ENCODE measurements at regions not wholly inside any gene's neighbourhood (a gene's known extent, or its start where the extent isn't known, plus 50 kb on each side); places are given as distances from the start of the nearest gene placed in this dataset.
"Not testable (repeated sequence)": the region's sequence is repeated elsewhere in the genome, so short reads cannot be mapped to it uniquely, and the experiment has no call there.

DNA sequence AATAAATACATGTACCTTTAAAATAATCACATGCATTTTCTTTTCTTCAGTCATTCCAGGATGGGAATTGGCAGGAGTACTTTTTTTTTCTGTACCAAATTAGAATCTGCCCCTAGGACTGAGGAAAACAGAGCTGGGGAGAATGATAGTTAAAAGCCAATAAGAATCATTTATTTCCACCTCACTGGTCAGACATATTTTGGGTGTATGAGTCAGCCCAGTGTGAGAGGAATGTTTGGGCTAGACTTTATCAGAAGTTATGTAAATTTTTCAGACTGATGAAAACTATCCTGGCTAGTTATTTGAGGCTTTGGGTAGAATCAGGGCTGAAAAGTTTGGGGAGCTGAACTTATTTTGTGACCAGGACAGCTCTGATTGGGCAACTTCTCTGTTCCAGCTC, 303.1 kb upstream of the NPSR1 start:
- no peak overlapping the region for H3K27ac ChIP-seq (ENCODE audit: low read length)
- no peak for DNase-seq
- no peaks in the 10 kb centered on the region for H3K27me3 ChIP-seq (ENCODE audit: control insufficient read depth, insufficient read depth, low read length)
- H3K9me3 ChIP-seq (ENCODE audit: control insufficient read depth, low read depth, low read length), result no peaks in the 10 kb centered on the region
- no peak overlapping the region for H3K4me3 ChIP-seq (ENCODE audit: low read length)
- no peaks in the 10 kb centered on the region for H3K36me3 ChIP-seq (ENCODE audit: control insufficient read depth, insufficient read depth, low read length)
- H3K4me1 ChIP-seq (ENCODE audit: control insufficient read depth, insufficient read depth, low read length), result no peaks in the 10 kb centered on the region

- H3K4me1 ChIP-seq (ENCODE audit: control insufficient read depth, insufficient read depth, low read length), result no peaks in the 10 kb centered on the region
- no peaks in the 10 kb centered on the region for H3K9me3 ChIP-seq (ENCODE audit: control insufficient read depth, low read depth, low read length)
- H3K4me3 ChIP-seq (ENCODE audit: low read length), result no peak overlapping the region
- H3K36me3 ChIP-seq (ENCODE audit: control insufficient read depth, insufficient read depth, low read length), result no peaks in the 10 kb centered on the region
- DNase-seq, result no peak
- H3K27me3 ChIP-seq (ENCODE audit: control insufficient read depth, insufficient read depth, low read length), result no peaks in the 10 kb centered on the region
- H3K27ac ChIP-seq (ENCODE audit: low read length), result no peak overlapping the region
- WGBS (ENCODE audit: insufficient coverage, low lambda C conversion rate), result no CpG with 5 or more reads among the region's 2 CpGs
Measured at GRCh38 chr7:34357068-34357467, 300.9 kb upstream of the NPSR1 start.

GRCh38 chr7:34357946-34358345, 300.1 kb upstream of the NPSR1 start:
- no peak for DNase-seq
- H3K9me3 ChIP-seq (ENCODE audit: control insufficient read depth, low read depth, low read length), result no peaks in the 10 kb centered on the region
- no peaks in the 10 kb centered on the region for H3K4me1 ChIP-seq (ENCODE audit: control insufficient read depth, insufficient read depth, low read length)
- 100% methylated on average over 2 of the region's 8 CpGs for WGBS (ENCODE audit: insufficient coverage, low lambda C conversion rate)
- H3K27ac ChIP-seq (ENCODE audit: low read length), result no peak overlapping the region
- H3K36me3 ChIP-seq (ENCODE audit: control insufficient read depth, insufficient read depth, low read length), result no peaks in the 10 kb centered on the region
- no peak overlapping the region for H3K4me3 ChIP-seq (ENCODE audit: low read length)
- H3K27me3 ChIP-seq (ENCODE audit: control insufficient read depth, insufficient read depth, low read length), result no peaks in the 10 kb centered on the region

DNA sequence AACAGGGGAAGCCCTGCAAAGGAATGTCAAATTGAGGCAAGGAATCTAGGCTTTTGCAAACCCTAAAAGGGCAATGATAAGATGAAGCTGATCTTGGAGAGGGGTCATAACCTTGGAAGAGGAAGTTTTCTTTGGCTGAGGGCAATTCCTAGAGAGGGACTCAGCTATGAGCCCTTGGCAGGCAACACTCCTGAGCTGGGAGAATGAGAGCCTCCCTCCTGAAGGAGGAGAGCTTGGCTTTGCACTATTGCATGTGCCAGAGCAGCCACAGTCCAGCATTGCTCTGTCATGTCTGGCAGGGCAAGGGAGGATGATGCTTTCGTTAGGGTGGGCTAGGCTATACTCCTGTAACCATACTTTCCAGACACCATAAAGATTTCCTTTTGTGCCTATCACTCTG, 299.4 kb upstream of the NPSR1 start:
- DNase-seq; H3K36me3 ChIP-seq (ENCODE audit: control insufficient read depth, insufficient read depth, low read length); H3K27ac ChIP-seq (ENCODE audit: low read length); H3K9me3 ChIP-seq (ENCODE audit: control insufficient read depth, low read depth, low read length); H3K4me3 ChIP-seq (ENCODE audit: low read length); H3K4me1 ChIP-seq (ENCODE audit: control insufficient read depth, insufficient read depth, low read length); H3K27me3 ChIP-seq (ENCODE audit: control insufficient read depth, insufficient read depth, low read length): not testable (repeated sequence)
- WGBS (ENCODE audit: insufficient coverage, low lambda C conversion rate), result no CpG with 5 or more reads among the region's 1 CpG

- no peak overlapping the region for H3K4me3 ChIP-seq (ENCODE audit: low read length)
- no peaks in the 10 kb centered on the region for H3K36me3 ChIP-seq (ENCODE audit: control insufficient read depth, insufficient read depth, low read length)
- H3K27me3 ChIP-seq (ENCODE audit: control insufficient read depth, insufficient read depth, low read length), result no peaks in the 10 kb centered on the region
- H3K9me3 ChIP-seq (ENCODE audit: control insufficient read depth, low read depth, low read length), result no peaks in the 10 kb centered on the region
- no CpG with 5 or more reads among the region's 3 CpGs for WGBS (ENCODE audit: insufficient coverage, low lambda C conversion rate)
- no peaks in the 10 kb centered on the region for H3K4me1 ChIP-seq (ENCODE audit: control insufficient read depth, insufficient read depth, low read length)
- DNase-seq, result no peak
- no peak overlapping the region for H3K27ac ChIP-seq (ENCODE audit: low read length)
Measured at GRCh38 chr7:34361663-34362250, 296.3 kb upstream of the NPSR1 start.

- H3K27ac ChIP-seq (ENCODE audit: low read length), result no peak overlapping the region
- no CpG with 5 or more reads among the region's 2 CpGs for WGBS (ENCODE audit: insufficient coverage, low lambda C conversion rate)
- H3K4me1 ChIP-seq (ENCODE audit: control insufficient read depth, insufficient read depth, low read length), result no peaks in the 10 kb centered on the region
- no peaks in the 10 kb centered on the region for H3K9me3 ChIP-seq (ENCODE audit: control insufficient read depth, low read depth, low read length)
- no peaks in the 10 kb centered on the region for H3K27me3 ChIP-seq (ENCODE audit: control insufficient read depth, insufficient read depth, low read length)
- DNase-seq, result no peak
- H3K36me3 ChIP-seq (ENCODE audit: control insufficient read depth, insufficient read depth, low read length), result no peaks in the 10 kb centered on the region
- no peak overlapping the region for H3K4me3 ChIP-seq (ENCODE audit: low read length)
Measured at GRCh38 chr7:34362621-34363020, 295.4 kb upstream of the NPSR1 start.

- DNase-seq, result no peak
- Histone ChIP-seq H3K27ac (ENCODE audit: low read length) (no peak overlapping the region), H3K4me3 (ENCODE audit: low read length) (no peak overlapping the region), H3K4me1 (ENCODE audit: control insufficient read depth, insufficient read depth, low read length) (no peaks in the 10 kb centered on the region), H3K27me3 (ENCODE audit: control insufficient read depth, insufficient read depth, low read length) (no peaks in the 10 kb centered on the region), H3K36me3 (ENCODE audit: control insufficient read depth, insufficient read depth, low read length) (no peaks in the 10 kb centered on the region), H3K9me3 (ENCODE audit: control insufficient read depth, low read depth, low read length) (no peaks in the 10 kb centered on the region)
- WGBS (ENCODE audit: insufficient coverage, low lambda C conversion rate), result no CpG with 5 or more reads among the region's 2 CpGs
Measured at GRCh38 chr7:34364130-34364529, 293.9 kb upstream of the NPSR1 start.

DNA sequence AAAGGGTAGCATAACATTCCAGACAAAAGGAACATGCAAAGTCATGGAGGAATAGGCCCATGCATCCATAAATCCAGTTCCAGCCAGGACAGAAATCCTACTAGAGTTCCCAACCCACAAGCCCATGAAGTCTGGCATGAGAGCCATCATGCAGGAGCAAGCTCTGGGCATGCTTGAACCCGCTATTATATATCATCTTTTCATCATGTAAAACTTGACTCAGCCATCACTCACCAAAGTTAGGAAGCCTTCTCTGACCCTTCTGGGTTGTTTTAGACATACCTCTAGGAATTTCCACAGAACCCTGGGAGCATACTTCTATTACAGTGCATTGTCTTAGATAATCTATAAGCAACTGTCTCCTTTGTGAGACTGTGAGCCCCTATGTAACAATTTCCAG, 293.0 kb upstream of the NPSR1 start:
- Histone ChIP-seq H3K4me1 (ENCODE audit: control insufficient read depth, insufficient read depth, low read length) (no peaks in the 10 kb centered on the region), H3K27me3 (ENCODE audit: control insufficient read depth, insufficient read depth, low read length) (no peaks in the 10 kb centered on the region), H3K4me3 (ENCODE audit: low read length) (no peak overlapping the region), H3K36me3 (ENCODE audit: control insufficient read depth, insufficient read depth, low read length) (no peaks in the 10 kb centered on the region), H3K9me3 (ENCODE audit: control insufficient read depth, low read depth, low read length) (no peaks in the 10 kb centered on the region), H3K27ac (ENCODE audit: low read length) (no peak overlapping the region)
- WGBS (ENCODE audit: insufficient coverage, low lambda C conversion rate), result no CpG with 5 or more reads among the region's 1 CpG
- no peak for DNase-seq

DNA sequence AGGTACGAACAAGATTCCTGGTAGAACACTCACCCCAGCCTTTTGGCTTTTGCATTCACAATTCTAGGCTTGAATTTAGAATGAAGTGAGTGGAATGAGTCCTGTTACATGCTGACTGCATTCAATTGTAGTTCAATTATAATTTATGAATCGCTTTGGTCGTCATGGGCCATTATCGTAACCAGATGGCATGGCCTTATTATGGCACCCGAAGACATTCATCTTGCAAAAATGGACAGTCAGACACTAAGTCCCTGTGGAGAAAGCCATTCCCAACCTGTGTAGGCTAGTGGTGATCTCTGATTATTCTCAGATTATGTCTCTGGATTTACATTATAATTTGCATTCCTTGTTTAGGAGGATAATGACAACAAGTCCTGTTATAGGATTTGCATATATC, 292.4 kb upstream of the NPSR1 start:
- H3K36me3 ChIP-seq (ENCODE audit: control insufficient read depth, insufficient read depth, low read length), result no peaks in the 10 kb centered on the region
- H3K4me3 ChIP-seq (ENCODE audit: low read length), result no peak overlapping the region
- H3K9me3 ChIP-seq (ENCODE audit: control insufficient read depth, low read depth, low read length), result no peaks in the 10 kb centered on the region
- H3K4me1 ChIP-seq (ENCODE audit: control insufficient read depth, insufficient read depth, low read length), result no peaks in the 10 kb centered on the region
- no peak for DNase-seq
- H3K27ac ChIP-seq (ENCODE audit: low read length), result no peak overlapping the region
- H3K27me3 ChIP-seq (ENCODE audit: control insufficient read depth, insufficient read depth, low read length), result no peaks in the 10 kb centered on the region
- WGBS (ENCODE audit: insufficient coverage, low lambda C conversion rate), result no CpG with 5 or more reads among the region's 5 CpGs

GRCh38 chr7:34371922-34372321, 286.1 kb upstream of the NPSR1 start:
- no peaks in the 10 kb centered on the region for H3K9me3 ChIP-seq (ENCODE audit: control insufficient read depth, low read depth, low read length)
- no peak overlapping the region for H3K27ac ChIP-seq (ENCODE audit: low read length)
- WGBS (ENCODE audit: insufficient coverage, low lambda C conversion rate), result 100% methylated on average over 3 of the region's 4 CpGs
- H3K27me3 ChIP-seq (ENCODE audit: control insufficient read depth, insufficient read depth, low read length), result no peaks in the 10 kb centered on the region
- H3K4me1 ChIP-seq (ENCODE audit: control insufficient read depth, insufficient read depth, low read length), result no peaks in the 10 kb centered on the region
- no peak overlapping the region for H3K4me3 ChIP-seq (ENCODE audit: low read length)
- DNase-seq, result no peak
- no peaks in the 10 kb centered on the region for H3K36me3 ChIP-seq (ENCODE audit: control insufficient read depth, insufficient read depth, low read length)

DNA sequence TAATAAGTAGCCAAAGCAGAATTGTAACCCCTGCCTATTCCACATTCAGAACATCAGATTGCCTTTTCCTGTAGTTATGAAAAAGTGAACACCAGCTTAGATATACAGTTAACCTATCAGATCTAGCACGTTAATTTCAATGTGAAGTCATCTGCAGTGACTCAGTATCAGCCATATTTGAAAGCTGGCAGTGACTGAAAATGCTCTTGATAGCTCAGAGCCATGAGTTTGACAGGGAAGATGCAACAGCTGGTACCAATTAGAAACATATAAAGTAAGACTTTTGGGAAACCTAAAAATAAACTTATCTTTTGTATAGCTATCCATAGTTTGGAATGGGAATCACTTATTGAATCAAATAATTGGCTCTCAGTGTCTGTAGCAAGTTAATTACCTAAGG, 284.1 kb upstream of the NPSR1 start:
- no peaks in the 10 kb centered on the region for H3K36me3 ChIP-seq (ENCODE audit: control insufficient read depth, insufficient read depth, low read length)
- no CpG with 5 or more reads among the region's 1 CpG for WGBS (ENCODE audit: insufficient coverage, low lambda C conversion rate)
- DNase-seq, result no peak
- H3K9me3 ChIP-seq (ENCODE audit: control insufficient read depth, low read depth, low read length), result no peaks in the 10 kb centered on the region
- no peak overlapping the region for H3K4me3 ChIP-seq (ENCODE audit: low read length)
- no peak overlapping the region for H3K27ac ChIP-seq (ENCODE audit: low read length)
- no peaks in the 10 kb centered on the region for H3K27me3 ChIP-seq (ENCODE audit: control insufficient read depth, insufficient read depth, low read length)
- H3K4me1 ChIP-seq (ENCODE audit: control insufficient read depth, insufficient read depth, low read length), result no peaks in the 10 kb centered on the region
